Lower lobe of right lung (tissue), 2 donors: ENCODE measurements at regions not wholly inside any gene's neighbourhood (a gene's known extent, or its start where the extent isn't known, plus 50 kb on each side); places are given as distances from the start of the nearest gene placed in this dataset.
A peak's percentile ranks its signal among the peaks of the same experiment; 100 is the strongest.

ENCODE experiments used
- ATAC-seq, 2 donors: fragments of 200-7000 bp; cut with Tn5 transposase; one replicate each; pipeline ENCODE4 v1.9.1; 2020 to 2022; ENCODE audit warnings: mild to moderate bottlenecking in 2 of 2, moderate library complexity in 2 of 2
- DNase-seq: peaks from one replicate; pipeline ENCODE4 v3.0.0-alpha.2; 2020
- H3K27ac ChIP-seq: fragments of 200-600 bp; one replicate; pipeline ENCODE4 v1.8.0; 2022
- H3K27me3 ChIP-seq: fragments of 200-600 bp; one replicate; pipeline ENCODE4 v1.8.0; 2022; ENCODE audit warnings: low read depth
- H3K36me3 ChIP-seq: fragments of 200-600 bp; one replicate; pipeline ENCODE4 v1.8.0; 2022; ENCODE audit warnings: mild to moderate bottlenecking
- H3K4me1 ChIP-seq: fragments of 200-600 bp; one replicate; pipeline ENCODE4 v1.8.0; 2022
- H3K4me3 ChIP-seq: fragments of 200-600 bp; one replicate; pipeline ENCODE4 v1.8.0; 2022; ENCODE audit warnings: mild to moderate bottlenecking
- H3K9me3 ChIP-seq: fragments of 200-600 bp; one replicate; pipeline ENCODE4 v1.8.0; 2022
- intact Hi-C: fragments of 100-400 bp; cut with DNase I; formaldehyde crosslinking; loops from one replicate; pipeline ENCODE4 v1.11.0; 2022
- TF ChIP-seq, protein P1 (sequence below): fragments of 200-600 bp; IDR thresholded peaks from one replicate; pipeline ENCODE4 v1.8.0; 2022; ENCODE audit warnings: antibody characterized with exemption, mild to moderate bottlenecking
- donor health status: DM: no; HTN: yes; CAD: no; lungs with severe emphysema.

- H3K27me3 ChIP-seq, result no peaks in the 10 kb centered on the region
- no peak overlapping the region for H3K4me3 ChIP-seq
- H3K9me3 ChIP-seq, result no peaks in the 10 kb centered on the region
- intact Hi-C loops, result no loop called here
- DNase-seq, result no peak
- TF ChIP-seq, protein P1, sequence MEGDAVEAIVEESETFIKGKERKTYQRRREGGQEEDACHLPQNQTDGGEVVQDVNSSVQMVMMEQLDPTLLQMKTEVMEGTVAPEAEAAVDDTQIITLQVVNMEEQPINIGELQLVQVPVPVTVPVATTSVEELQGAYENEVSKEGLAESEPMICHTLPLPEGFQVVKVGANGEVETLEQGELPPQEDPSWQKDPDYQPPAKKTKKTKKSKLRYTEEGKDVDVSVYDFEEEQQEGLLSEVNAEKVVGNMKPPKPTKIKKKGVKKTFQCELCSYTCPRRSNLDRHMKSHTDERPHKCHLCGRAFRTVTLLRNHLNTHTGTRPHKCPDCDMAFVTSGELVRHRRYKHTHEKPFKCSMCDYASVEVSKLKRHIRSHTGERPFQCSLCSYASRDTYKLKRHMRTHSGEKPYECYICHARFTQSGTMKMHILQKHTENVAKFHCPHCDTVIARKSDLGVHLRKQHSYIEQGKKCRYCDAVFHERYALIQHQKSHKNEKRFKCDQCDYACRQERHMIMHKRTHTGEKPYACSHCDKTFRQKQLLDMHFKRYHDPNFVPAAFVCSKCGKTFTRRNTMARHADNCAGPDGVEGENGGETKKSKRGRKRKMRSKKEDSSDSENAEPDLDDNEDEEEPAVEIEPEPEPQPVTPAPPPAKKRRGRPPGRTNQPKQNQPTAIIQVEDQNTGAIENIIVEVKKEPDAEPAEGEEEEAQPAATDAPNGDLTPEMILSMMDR, result no peak
- H3K27ac ChIP-seq, result peak overlapping the region; percentile 46
- H3K4me1 ChIP-seq, result peaks cover 7% of the 10 kb centered on the region
- no peaks in the 10 kb centered on the region for H3K36me3 ChIP-seq
- ATAC-seq, result no peak
These were observed 365.2 kb downstream of the BRINP1 start for GRCh38 chr9:119003882-119004617.

GRCh38 chr9:119004618-119004990, 364.6 kb downstream of the BRINP1 start:
- Histone ChIP-seq H3K4me1 (peaks cover 7% of the 10 kb centered on the region), H3K36me3 (no peaks in the 10 kb centered on the region), H3K27ac (peak overlapping the region; percentile 57), H3K4me3 (no peak overlapping the region), H3K9me3 (no peaks in the 10 kb centered on the region), H3K27me3 (no peaks in the 10 kb centered on the region)
- intact Hi-C loops, result no loop called here
- DNase-seq, result no peak
- peak; percentile 79 to 80 for ATAC-seq
- TF ChIP-seq, protein P1, result no peak

DNA sequence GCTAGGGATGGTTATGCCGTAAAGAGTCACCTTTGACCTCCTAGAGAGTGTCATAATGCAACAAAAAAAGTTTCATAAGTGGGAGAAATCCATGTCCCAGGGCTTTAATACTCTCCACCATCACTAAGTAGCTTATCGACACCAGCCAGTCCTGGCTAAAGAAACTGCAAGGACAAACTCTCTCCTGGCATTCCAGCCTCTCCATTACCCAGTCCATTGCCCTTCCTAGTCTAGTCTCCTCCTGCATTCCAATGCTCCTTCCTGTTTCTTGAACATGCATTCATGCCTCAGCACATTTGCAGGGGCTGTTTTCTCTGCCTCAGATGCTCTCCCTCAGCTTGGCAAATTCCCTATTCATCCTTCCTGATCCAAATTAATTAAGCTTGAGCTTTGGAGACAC, 364.1 kb downstream of the BRINP1 start:
- intact Hi-C loops, result no loop called here

GRCh38 chr9:119009249-119009648, 360.0 kb downstream of the BRINP1 start:
- Histone ChIP-seq H3K36me3 (no peaks in the 10 kb centered on the region), H3K4me1 (peaks cover 7% of the 10 kb centered on the region), H3K4me3 (no peak overlapping the region), H3K9me3 (no peaks in the 10 kb centered on the region), H3K27me3 (no peaks in the 10 kb centered on the region), H3K27ac (no peak overlapping the region)
- TF ChIP-seq, protein P1, result no peak
- intact Hi-C loops, result no loop called here
- no peak for DNase-seq
- peak; percentile 67 to 78 for ATAC-seq

More for the DNA sequence above, 364.1 kb downstream of the BRINP1 start:
- no peaks in the 10 kb centered on the region for H3K27me3 ChIP-seq
- H3K4me1 ChIP-seq, result peaks cover 7% of the 10 kb centered on the region
- ATAC-seq, result peak; percentile 15 to 29
- no peaks in the 10 kb centered on the region for H3K36me3 ChIP-seq
- no peak overlapping the region for H3K4me3 ChIP-seq
- H3K27ac ChIP-seq, result peak overlapping the region; percentile 57
- DNase-seq, result no peak
- TF ChIP-seq, protein P1, result no peak
- no peaks in the 10 kb centered on the region for H3K9me3 ChIP-seq

GRCh38 chr9:119020284-119020683, 349.0 kb downstream of the BRINP1 start:
- DNase-seq, result no peak
- Histone ChIP-seq H3K27me3 (no peaks in the 10 kb centered on the region), H3K9me3 (no peaks in the 10 kb centered on the region), H3K4me1 (no peaks in the 10 kb centered on the region), H3K4me3 (no peak overlapping the region), H3K27ac (no peak overlapping the region), H3K36me3 (no peaks in the 10 kb centered on the region)
- ATAC-seq, result no peak
- intact Hi-C loops, result no loop called here
- TF ChIP-seq, protein P1, result no peak
